HPDE6-E6E7 (cell line): ENCODE measurements at regions not wholly inside any gene's neighbourhood (a gene's known extent, or its start where the extent isn't known, plus 50 kb on each side); places are given as distances from the start of the nearest gene placed in this dataset.

Experiments used
- DNase-seq: peaks from one replicate; pipeline ENCODE4 v3.0.0; 2011; ENCODE audit warnings: missing footprints; ENCODE audit errors: extremely low spot score

- DNase-seq = no peak
Measured at GRCh38 chr12:24723759-24724158, 225.1 kb downstream of the BCAT1 start.

GRCh38 chr12:24721191-24721590 lies 227.7 kb downstream of the BCAT1 start:
- no peak for DNase-seq

- peak; percentile 6 for DNase-seq
Measured at GRCh38 chr12:24719293-24719721, 229.6 kb downstream of the BCAT1 start.

- no peak for DNase-seq
Measured at GRCh38 chr12:24718617-24719016, 230.3 kb downstream of the BCAT1 start.

- DNase-seq = no peak
Measured at GRCh38 chr12:24714237-24714636, 234.7 kb downstream of the BCAT1 start.

GRCh38 chr12:24711056-24712008 lies 237.6 kb downstream of the BCAT1 start:
- no peak for DNase-seq

- no peak for DNase-seq
Measured at GRCh38 chr12:24709216-24709615, 239.7 kb downstream of the BCAT1 start.

- DNase-seq = no peak
Measured at GRCh38 chr12:24708718-24709117, 240.2 kb downstream of the BCAT1 start.

- DNase-seq = no peak
Measured at GRCh38 chr12:24708043-24708442, 240.9 kb downstream of the BCAT1 start.

- DNase-seq = no peak
Measured at GRCh38 chr12:24707334-24707733, 241.6 kb downstream of the BCAT1 start.

GRCh38 chr12:24705741-24706358 lies 243.1 kb downstream of the BCAT1 start:
- no peak for DNase-seq

GRCh38 chr12:24705216-24705615 lies 243.7 kb downstream of the BCAT1 start:
- no peak for DNase-seq

- no peak for DNase-seq
Measured at GRCh38 chr12:24701343-24701742, 247.6 kb downstream of the BCAT1 start.

GRCh38 chr12:24698972-24699371 lies 249.9 kb downstream of the BCAT1 start:
- no peak for DNase-seq

GRCh38 chr12:24697769-24698168 lies 251.1 kb downstream of the BCAT1 start:
- no peak for DNase-seq

- DNase-seq = no peak
Measured at GRCh38 chr12:24697295-24697694, 251.6 kb downstream of the BCAT1 start.

- DNase-seq = no peak
Measured at GRCh38 chr12:24696800-24697199, 252.1 kb downstream of the BCAT1 start.

- no peak for DNase-seq
Measured at GRCh38 chr12:24695657-24696329, 253.1 kb downstream of the BCAT1 start.

GRCh38 chr12:24695103-24695502 lies 253.8 kb downstream of the BCAT1 start:
- DNase-seq = no peak

- no peak for DNase-seq
Measured at GRCh38 chr12:24688601-24689000, 260.3 kb downstream of the BCAT1 start.

GRCh38 chr12:24681570-24681969 lies 267.3 kb downstream of the BCAT1 start:
- DNase-seq = no peak

- DNase-seq = no peak
Measured at GRCh38 chr12:24679126-24679525, 269.8 kb downstream of the BCAT1 start.
